GM10248 (cell line): ENCODE measurements at regions not wholly inside any gene's neighbourhood (a gene's known extent, or its start where the extent isn't known, plus 50 kb on each side); places are given as distances from the start of the nearest gene placed in this dataset.
"Not testable (repeated sequence)": the region's sequence is repeated elsewhere in the genome, so short reads cannot be mapped to it uniquely, and the experiment has no call there.

Experiments used
- CTCF ChIA-PET: fragments of 300-600 bp; sonication (Branson Sonifier 250); formaldehyde crosslinking; extraction: SDS; loops from one replicate; lab custom pipeline; 2021; ENCODE audit warnings: antibody characterized with exemption; lab: Yijun Ruan, JAX
- POLR2A ChIA-PET: fragments of 350-650 bp; sonication (Branson Sonifier 250); formaldehyde crosslinking; extraction: SDS; loops from one replicate; lab custom pipeline; 2020; ENCODE audit warnings: antibody characterized with exemption; lab: Yijun Ruan, JAX
- DNase-seq: peaks from one replicate; pipeline ENCODE4 v3.0.0; 2012; ENCODE audit errors: extremely low spot score
- TF ChIP-seq, protein P1 (sequence below): IDR thresholded peaks from 2 replicates; pipeline ENCODE4 v1.5.1; 2012; ENCODE audit warnings: mild to moderate bottlenecking, low read depth; ENCODE audit errors: extremely low read depth, missing control alignments, control extremely low read depth

DNA sequence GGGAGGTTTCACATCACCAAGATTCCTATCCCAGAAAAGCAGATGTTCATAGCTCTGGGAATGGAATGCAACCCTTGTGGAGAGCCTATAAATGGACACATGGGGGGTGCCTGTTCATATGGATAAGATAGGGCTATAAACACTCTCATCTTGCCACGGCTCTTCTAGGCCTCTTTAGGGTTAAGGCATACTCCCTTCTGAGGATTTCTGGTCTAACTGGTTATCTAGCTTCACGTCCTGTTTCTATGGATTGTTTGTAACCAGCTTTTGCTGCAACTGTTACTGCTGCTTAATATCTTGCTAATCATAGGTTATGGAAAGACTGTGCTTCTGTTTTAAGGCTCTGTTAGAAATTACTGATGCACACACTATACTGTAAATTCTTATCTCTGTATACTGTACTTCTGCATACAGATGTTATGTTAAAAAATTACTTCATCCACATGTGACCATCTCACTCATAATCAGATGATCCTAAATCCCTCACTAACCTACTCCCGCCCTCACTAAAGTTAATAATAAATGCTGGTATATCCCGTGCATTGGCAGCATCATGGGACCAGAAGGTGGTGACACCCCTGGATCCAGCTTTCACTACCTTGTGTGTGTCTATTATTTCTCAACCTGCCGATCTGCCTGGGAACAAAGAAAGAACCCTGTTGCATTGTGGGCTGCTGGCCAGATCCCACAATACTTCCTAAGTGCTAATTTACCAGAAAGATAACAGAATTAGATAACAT is 68.7 kb downstream of the PRKAB2 start:
- CTCF ChIA-PET, POLR2A ChIA-PET, DNase-seq: not testable (repeated sequence)

DNA sequence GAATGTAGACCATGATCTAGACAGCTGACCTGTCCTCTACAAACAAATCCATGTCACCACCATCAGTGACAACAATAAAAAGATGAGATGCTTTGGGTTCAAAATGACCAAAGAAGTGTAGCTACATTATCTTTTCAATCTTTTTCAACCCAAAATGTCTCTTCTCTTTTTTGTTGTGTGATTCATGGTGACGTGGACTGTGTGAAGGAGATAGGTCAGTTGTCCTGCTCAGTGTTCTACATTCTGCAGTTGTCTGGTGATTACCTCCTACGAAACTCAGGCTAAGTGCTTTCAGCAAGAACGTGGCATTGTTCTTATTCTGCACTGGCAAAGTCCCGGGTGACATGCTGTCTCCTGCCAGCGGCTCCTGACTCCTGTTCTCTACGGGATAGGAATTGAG is 73.1 kb downstream of the PRKAB2 start:
- no peak for DNase-seq
- TF ChIP-seq, protein P1, sequence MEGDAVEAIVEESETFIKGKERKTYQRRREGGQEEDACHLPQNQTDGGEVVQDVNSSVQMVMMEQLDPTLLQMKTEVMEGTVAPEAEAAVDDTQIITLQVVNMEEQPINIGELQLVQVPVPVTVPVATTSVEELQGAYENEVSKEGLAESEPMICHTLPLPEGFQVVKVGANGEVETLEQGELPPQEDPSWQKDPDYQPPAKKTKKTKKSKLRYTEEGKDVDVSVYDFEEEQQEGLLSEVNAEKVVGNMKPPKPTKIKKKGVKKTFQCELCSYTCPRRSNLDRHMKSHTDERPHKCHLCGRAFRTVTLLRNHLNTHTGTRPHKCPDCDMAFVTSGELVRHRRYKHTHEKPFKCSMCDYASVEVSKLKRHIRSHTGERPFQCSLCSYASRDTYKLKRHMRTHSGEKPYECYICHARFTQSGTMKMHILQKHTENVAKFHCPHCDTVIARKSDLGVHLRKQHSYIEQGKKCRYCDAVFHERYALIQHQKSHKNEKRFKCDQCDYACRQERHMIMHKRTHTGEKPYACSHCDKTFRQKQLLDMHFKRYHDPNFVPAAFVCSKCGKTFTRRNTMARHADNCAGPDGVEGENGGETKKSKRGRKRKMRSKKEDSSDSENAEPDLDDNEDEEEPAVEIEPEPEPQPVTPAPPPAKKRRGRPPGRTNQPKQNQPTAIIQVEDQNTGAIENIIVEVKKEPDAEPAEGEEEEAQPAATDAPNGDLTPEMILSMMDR: no peak
- CTCF ChIA-PET: interaction anchor here (1.0 kb wide), 2 partner anchors 14 to 28 kb away, joined by 3 read pairs; no protein-coding TSS in a partner anchor
- POLR2A ChIA-PET: interaction anchor here (1.2 kb wide), 1 partner anchor 15 kb away, joined by 3 read pairs; no protein-coding TSS in a partner anchor

DNA sequence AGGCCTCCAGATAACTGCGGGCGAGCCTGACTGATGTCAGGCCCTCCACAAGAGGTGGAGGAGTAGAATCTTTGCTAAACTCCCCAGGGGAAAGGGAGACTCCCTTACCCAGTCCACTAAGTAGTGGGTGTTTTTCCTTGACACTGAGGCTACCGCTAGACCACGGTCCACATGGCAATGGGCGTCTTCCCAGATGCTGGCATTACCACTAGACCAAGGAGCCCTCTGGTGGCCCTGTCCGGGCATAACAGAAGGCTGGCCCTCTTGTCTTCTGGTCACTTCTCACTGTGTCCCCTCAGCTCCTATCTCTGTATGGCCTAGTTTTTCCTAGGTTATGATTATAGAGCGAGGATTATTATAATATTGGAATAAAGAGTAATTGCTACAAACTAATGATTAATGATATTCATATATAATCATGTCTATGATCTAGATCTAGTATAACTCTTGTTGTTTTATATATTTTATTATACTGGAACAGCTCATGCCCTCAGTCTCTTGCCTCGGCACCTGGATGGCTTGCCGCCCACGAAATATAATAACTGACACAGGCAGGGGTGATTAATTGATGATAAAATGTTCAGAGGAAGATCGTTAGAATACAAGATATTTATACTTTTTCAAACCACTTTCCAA is 73.8 kb downstream of the PRKAB2 start:
- TF ChIP-seq, protein P1: peak; percentile 71
- POLR2A ChIA-PET, CTCF ChIA-PET, DNase-seq: not testable (repeated sequence)

DNA sequence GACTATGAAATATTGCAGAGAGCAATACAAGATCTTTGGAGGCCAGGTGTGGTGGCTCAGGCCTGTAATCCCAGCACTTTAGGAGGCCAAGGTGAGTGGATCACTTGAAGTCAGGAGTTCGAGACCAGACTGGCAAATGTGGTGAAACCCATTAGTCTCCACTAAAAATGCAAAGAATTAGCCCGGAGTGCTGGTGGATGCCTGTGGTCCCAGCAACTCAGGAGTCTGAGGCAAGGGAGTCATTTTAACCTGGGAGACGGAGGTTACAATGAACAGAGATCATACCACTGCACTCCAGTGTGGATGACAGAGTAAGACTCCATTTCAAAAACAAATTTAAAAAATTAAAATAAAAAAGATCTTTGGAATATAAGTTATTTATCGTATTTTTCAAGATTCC is 76.6 kb downstream of the PRKAB2 start:
- ChIA-PET POLR2A (no interaction called here), CTCF (no interaction called here)
- TF ChIP-seq, protein P1: no peak
- DNase-seq: no peak

DNA sequence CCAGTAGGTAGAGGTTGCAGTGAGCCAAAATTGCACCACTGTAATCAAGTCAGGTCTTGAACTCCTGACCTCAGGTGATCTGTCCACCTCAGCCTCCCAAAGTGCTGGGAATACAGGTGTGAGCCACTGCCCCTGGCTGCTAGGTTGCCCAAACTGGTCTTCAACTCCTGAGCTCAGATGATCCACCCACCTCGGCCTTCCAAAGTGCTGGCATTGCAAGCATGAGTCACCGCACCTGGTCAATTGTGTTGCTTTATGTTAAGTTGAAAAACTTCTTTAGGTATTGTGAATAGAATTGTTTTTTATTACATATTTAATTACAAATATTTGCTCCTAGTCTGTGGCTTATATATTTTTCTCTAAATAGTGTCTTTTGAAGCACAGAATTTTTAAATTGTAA is 80.5 kb downstream of the PRKAB2 start:
- TF ChIP-seq, protein P1: no peak
- ChIA-PET POLR2A (no interaction called here), CTCF (no interaction called here)
- no peak for DNase-seq

DNA sequence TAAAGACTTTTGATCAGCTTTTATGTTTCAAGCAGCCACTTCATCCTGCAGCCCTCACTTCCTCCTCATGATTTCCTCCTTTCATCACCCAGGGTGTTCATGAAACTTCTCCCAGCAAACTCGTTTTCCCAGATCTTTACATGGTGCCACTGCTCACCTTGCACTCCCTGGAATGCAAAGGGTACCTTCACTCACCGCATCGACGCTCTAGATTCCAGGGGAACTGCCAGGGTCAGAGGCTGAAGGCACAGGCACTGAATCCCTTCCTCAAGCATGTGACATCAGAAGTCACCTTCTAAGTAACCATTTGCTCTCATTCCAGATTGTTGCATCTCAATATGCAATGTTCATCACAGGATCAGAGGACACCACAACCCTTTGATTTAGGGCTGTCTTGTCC is 82.8 kb downstream of the PRKAB2 start:
- DNase-seq: no peak
- ChIA-PET POLR2A (no interaction called here), CTCF (no interaction called here)
- TF ChIP-seq, protein P1: no peak

DNA sequence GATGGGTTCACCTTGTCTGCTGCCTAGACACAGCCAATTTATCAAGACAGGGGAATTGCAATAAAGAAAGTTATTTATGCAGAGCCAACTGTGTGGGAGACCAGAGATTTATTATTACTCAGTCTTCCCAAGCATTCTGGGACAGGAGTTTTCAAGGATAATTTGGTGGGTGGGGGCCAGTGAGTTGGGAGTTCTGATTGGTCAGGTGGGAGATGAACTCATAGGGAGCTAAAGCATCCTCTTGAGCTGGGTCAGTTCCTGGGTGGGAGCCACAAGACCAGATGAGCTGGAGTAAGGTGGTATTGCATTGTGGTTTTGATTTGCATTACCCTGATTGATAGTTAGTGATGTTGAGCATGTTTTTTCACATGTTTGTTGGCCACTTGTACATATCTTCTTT is 86.1 kb downstream of the PRKAB2 start:
- ChIA-PET POLR2A (no interaction called here), CTCF (no interaction called here)
- no peak for DNase-seq
- TF ChIP-seq, protein P1: no peak
